LNCaP clone FGC (cell line): ENCODE measurements at regions not wholly inside any gene's neighbourhood (a gene's known extent, or its start where the extent isn't known, plus 50 kb on each side); places are given as distances from the start of the nearest gene placed in this dataset.

ENCODE experiments used
- DNase-seq: peaks from one replicate; pipeline ENCODE4 v3.0.0-alpha.2; 2011; ENCODE audit warnings: low read depth
- H3K4me3 ChIP-seq: 2 replicates; pipeline ENCODE4 v1.5.1; 2011; ENCODE audit warnings: mild to moderate bottlenecking, low read depth, low read length, control low read depth
- TF ChIP-seq, protein P1 (sequence below): IDR thresholded peaks from 2 replicates; pipeline ENCODE4 v1.5.1; 2012; ENCODE audit warnings: mild to moderate bottlenecking; ENCODE audit not compliant: control insufficient read depth, insufficient read depth; ENCODE audit errors: extremely low read depth

GRCh38 chr18:72605376-72605775 is 61.2 kb upstream of the CBLN2 start:
- H3K4me3 ChIP-seq: no peak overlapping the region
- DNase-seq: no peak
- TF ChIP-seq, protein P1, sequence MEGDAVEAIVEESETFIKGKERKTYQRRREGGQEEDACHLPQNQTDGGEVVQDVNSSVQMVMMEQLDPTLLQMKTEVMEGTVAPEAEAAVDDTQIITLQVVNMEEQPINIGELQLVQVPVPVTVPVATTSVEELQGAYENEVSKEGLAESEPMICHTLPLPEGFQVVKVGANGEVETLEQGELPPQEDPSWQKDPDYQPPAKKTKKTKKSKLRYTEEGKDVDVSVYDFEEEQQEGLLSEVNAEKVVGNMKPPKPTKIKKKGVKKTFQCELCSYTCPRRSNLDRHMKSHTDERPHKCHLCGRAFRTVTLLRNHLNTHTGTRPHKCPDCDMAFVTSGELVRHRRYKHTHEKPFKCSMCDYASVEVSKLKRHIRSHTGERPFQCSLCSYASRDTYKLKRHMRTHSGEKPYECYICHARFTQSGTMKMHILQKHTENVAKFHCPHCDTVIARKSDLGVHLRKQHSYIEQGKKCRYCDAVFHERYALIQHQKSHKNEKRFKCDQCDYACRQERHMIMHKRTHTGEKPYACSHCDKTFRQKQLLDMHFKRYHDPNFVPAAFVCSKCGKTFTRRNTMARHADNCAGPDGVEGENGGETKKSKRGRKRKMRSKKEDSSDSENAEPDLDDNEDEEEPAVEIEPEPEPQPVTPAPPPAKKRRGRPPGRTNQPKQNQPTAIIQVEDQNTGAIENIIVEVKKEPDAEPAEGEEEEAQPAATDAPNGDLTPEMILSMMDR: no peak

DNA sequence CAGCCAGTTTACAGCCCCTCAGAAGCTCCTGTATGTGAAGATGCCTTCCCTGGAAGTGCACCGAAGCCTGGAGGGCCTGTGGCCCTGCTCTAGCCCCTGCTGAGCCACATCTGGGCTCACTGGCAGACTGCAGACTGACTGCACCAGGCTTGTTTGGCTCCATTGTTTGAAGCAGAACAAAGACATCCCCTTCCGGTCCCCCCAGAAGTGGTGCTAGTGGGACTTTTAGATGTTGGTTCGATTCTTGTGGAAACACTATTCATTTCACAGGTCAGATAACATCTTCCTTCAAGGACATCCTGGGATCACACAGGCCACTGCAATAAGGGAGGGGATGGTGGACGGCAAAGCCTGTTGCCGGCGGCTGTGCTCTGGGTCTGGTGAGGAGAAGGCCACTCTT is 57.8 kb upstream of the CBLN2 start:
- no peak for DNase-seq
- TF ChIP-seq, protein P1: no peak
- no peak overlapping the region for H3K4me3 ChIP-seq

GRCh38 chr18:72601481-72601880 is 57.3 kb upstream of the CBLN2 start:
- no peak for DNase-seq
- TF ChIP-seq, protein P1: no peak
- no peak overlapping the region for H3K4me3 ChIP-seq
